Neutrophil (primary cell): ENCODE measurements at regions not wholly inside any gene's neighbourhood (a gene's known extent, or its start where the extent isn't known, plus 50 kb on each side); places are given as distances from the start of the nearest gene placed in this dataset.

Source experiments
- H3K27ac ChIP-seq: fragments of 200-600 bp; sonication (generic); 2 replicates; pipeline ENCODE4 v1.5.1; 2016; ENCODE audit warnings: mild to moderate bottlenecking, moderate library complexity
- H3K27me3 ChIP-seq: fragments of 200-600 bp; sonication (generic); 2 replicates; pipeline ENCODE4 v1.6.0; 2016; ENCODE audit warnings: mild to moderate bottlenecking
- H3K36me3 ChIP-seq: fragments of 200-600 bp; sonication (generic); 2 replicates; pipeline ENCODE4 v1.5.1; 2017
- H3K4me1 ChIP-seq, 2 experiments: fragments of 200-600 bp in 1 of 2; sonication (generic) in 1 of 2; 1 replicate in 1 of 2; 2 replicates in 1 of 2; pipeline versions ENCODE4 v1.5.1 to v1.6.1; 2013 to 2016; ENCODE audit warnings: low read depth in 1 of 2, low read length in 1 of 2, mild to moderate bottlenecking in 1 of 2, moderate library complexity in 1 of 2; ENCODE audit not compliant: control insufficient read depth in 1 of 2, insufficient read depth in 1 of 2
- H3K4me3 ChIP-seq, 2 experiments: fragments of 200-600 bp in 1 of 2; sonication (generic) in 1 of 2; 1 replicate in 1 of 2; 2 replicates in 1 of 2; pipeline ENCODE4 v1.5.1; 2013 to 2016; ENCODE audit warnings: low read depth in 1 of 2, low read length in 1 of 2, mild to moderate bottlenecking in 1 of 2, moderate library complexity in 1 of 2
- H3K9me3 ChIP-seq: fragments of 200-600 bp; sonication (generic); 2 replicates; pipeline ENCODE4 v1.5.1; 2016
- CTCF ChIP-seq: fragments of 200-600 bp; sonication (generic); IDR thresholded peaks from 2 replicates; pipeline ENCODE4 v1.5.1; 2016; ENCODE audit warnings: antibody characterized with exemption

- TF ChIP-seq CTCF: no peak
- no peak overlapping the region for H3K4me3 ChIP-seq
- H3K27ac ChIP-seq: no peak overlapping the region
- H3K27me3 ChIP-seq: no peaks in the 10 kb centered on the region
- H3K9me3 ChIP-seq: no peaks in the 10 kb centered on the region
- no peaks in the 10 kb centered on the region for H3K36me3 ChIP-seq
- H3K4me1 ChIP-seq: no peaks in the 10 kb centered on the region
Measured at GRCh38 chr10:44820094-44820493, 91.0 kb upstream of the TMEM72 start.

- TF ChIP-seq CTCF: no peak
- Histone ChIP-seq H3K27me3 (no peaks in the 10 kb centered on the region), H3K27ac (no peak overlapping the region), H3K4me3 (no peak overlapping the region), H3K36me3 (no peaks in the 10 kb centered on the region), H3K9me3 (no peaks in the 10 kb centered on the region), H3K4me1 (no peaks in the 10 kb centered on the region)
Measured at GRCh38 chr10:44821290-44821689, 89.8 kb upstream of the TMEM72 start.

GRCh38 chr10:44822349-44822748 lies 88.8 kb upstream of the TMEM72 start:
- H3K4me1 ChIP-seq: no peaks in the 10 kb centered on the region

GRCh38 chr10:44822966-44823365 lies 88.2 kb upstream of the TMEM72 start:
- H3K36me3 ChIP-seq: no peaks in the 10 kb centered on the region
- no peaks in the 10 kb centered on the region for H3K4me1 ChIP-seq
- H3K4me3 ChIP-seq: no peak overlapping the region
- no peaks in the 10 kb centered on the region for H3K9me3 ChIP-seq
- TF ChIP-seq CTCF: no peak
- H3K27ac ChIP-seq: no peak overlapping the region
- H3K27me3 ChIP-seq: no peaks in the 10 kb centered on the region

More at GRCh38 chr10:44822349-44822748, 88.8 kb upstream of the TMEM72 start:
- H3K36me3 ChIP-seq: no peaks in the 10 kb centered on the region
- no peaks in the 10 kb centered on the region for H3K9me3 ChIP-seq
- no peak overlapping the region for H3K27ac ChIP-seq
- TF ChIP-seq CTCF: no peak
- H3K27me3 ChIP-seq: no peaks in the 10 kb centered on the region
- H3K4me3 ChIP-seq: no peak overlapping the region

GRCh38 chr10:44824607-44825006 lies 86.5 kb upstream of the TMEM72 start:
- H3K27ac ChIP-seq: no peak overlapping the region
- no peak for TF ChIP-seq CTCF
- H3K27me3 ChIP-seq: no peaks in the 10 kb centered on the region
- no peaks in the 10 kb centered on the region for H3K36me3 ChIP-seq
- no peaks in the 10 kb centered on the region for H3K4me1 ChIP-seq
- no peaks in the 10 kb centered on the region for H3K9me3 ChIP-seq
- H3K4me3 ChIP-seq: no peak overlapping the region

- H3K4me1 ChIP-seq: no peaks in the 10 kb centered on the region
- no peak overlapping the region for H3K4me3 ChIP-seq
- H3K36me3 ChIP-seq: no peaks in the 10 kb centered on the region
- peaks cover 3% of the 10 kb centered on the region for H3K27me3 ChIP-seq
- TF ChIP-seq CTCF: no peak
- no peak overlapping the region for H3K27ac ChIP-seq
- no peaks in the 10 kb centered on the region for H3K9me3 ChIP-seq
Measured at GRCh38 chr10:44827431-44828006, 83.6 kb upstream of the TMEM72 start.
